HepG2 (cell line): ENCODE measurements at regions not wholly inside any gene's neighbourhood (a gene's known extent, or its start where the extent isn't known, plus 50 kb on each side); places are given as distances from the start of the nearest gene placed in this dataset.

Source experiments
- ATAC-seq: fragments of 200-7000 bp; cut with Tn5 transposase; 3 replicates; pipeline ENCODE4 v1.9.1; 2020; ENCODE audit warnings: mild to moderate bottlenecking, moderate library complexity
- BruUV-seq: library from RNA; stranded (reverse); fragments of 400-500 nt; replicated peaks from 2 replicates; lab custom pipeline; 2021; lab: Mats Ljungman, UMichigan
- CTCF ChIA-PET: fragments of 300-600 bp; formaldehyde crosslinking; extraction: SDS; loops from one replicate; lab custom pipeline; 2021; ENCODE audit warnings: low total read pairs, inconsistent platforms, low intra/inter-chr PET ratio; lab: Yijun Ruan, JAX
- POLR2A ChIA-PET: fragments of 350-600 bp; sonication (Branson Sonifier 250); formaldehyde crosslinking; loops from one replicate; lab custom pipeline; 2020; ENCODE audit warnings: antibody characterized with exemption, inconsistent platforms; lab: Yijun Ruan, JAX
- DNase-seq: peaks from one replicate; pipeline ENCODE4 v3.0.0-alpha.2; 2015; ENCODE audit warnings: low spot score
- FAIRE-seq: peaks from 3 replicates; lab custom pipeline; 2011; peaks lifted over from hg19 to GRCh38; lab: Jason Lieb, UNC
- H2AFZ ChIP-seq: one replicate; pipeline ENCODE4 v1.6.1; 2011; ENCODE audit warnings: low read length, inconsistent platforms
- H3K27ac ChIP-seq: fragments of 300-600 bp; 3 replicates; pipeline ENCODE4 v1.8.0; 2011; ENCODE audit warnings: mixed run types, mild to moderate bottlenecking, mixed read lengths, low read length, inconsistent platforms; ENCODE audit not compliant: insufficient read depth; ENCODE audit errors: extremely low read length
- H3K27me3 ChIP-seq, 2 experiments: fragments of 200-600 bp in 1 of 2; 2 replicates in 1 of 2; 3 replicates in 1 of 2; pipeline versions ENCODE4 v1.6.0 to v1.8.0; 2011; ENCODE audit warnings: low read length in 2 of 2, mild to moderate bottlenecking in 2 of 2, moderate library complexity in 2 of 2, inconsistent platforms in 1 of 2; ENCODE audit not compliant: insufficient read depth in 2 of 2, control insufficient read depth in 1 of 2
- H3K36me3 ChIP-seq, 2 experiments: fragments of 200-600 bp in 1 of 2; replicated peaks in 1 of 2; 2 replicates in 1 of 2; 3 replicates in 1 of 2; pipeline versions ENCODE4 v1.5.1 to v1.8.0; 2011; ENCODE audit warnings: low read length in 2 of 2, inconsistent platforms in 1 of 2; ENCODE audit not compliant: insufficient read depth in 2 of 2, control insufficient read depth in 1 of 2
- H3K4me1 ChIP-seq: 2 replicates; pipeline ENCODE4 v1.5.1; 2012; ENCODE audit warnings: low read length, inconsistent platforms; ENCODE audit not compliant: insufficient read depth
- H3K4me2 ChIP-seq: 2 replicates; pipeline ENCODE4 v1.6.0; 2011; ENCODE audit warnings: low read depth, low read length, inconsistent platforms
- H3K4me3 ChIP-seq, 3 experiments: fragments of 200-600 bp in 1 of 3; sonication (generic), shearing (Covaris generic) in 1 of 3; replicated peaks in 1 of 3; 2 replicates each; pipeline ENCODE4 v1.5.1; 2011 to 2016; ENCODE audit warnings: low read length in 3 of 3, inconsistent platforms in 2 of 3, low read depth in 2 of 3, mild to moderate bottlenecking in 2 of 3, control low read depth in 1 of 3, mixed read lengths in 1 of 3; ENCODE audit not compliant: insufficient read depth in 1 of 3
- H3K79me2 ChIP-seq: one replicate; pipeline ENCODE4 v1.6.1; 2011; ENCODE audit warnings: low read length, inconsistent platforms; ENCODE audit not compliant: insufficient read depth
- H3K9ac ChIP-seq: 2 replicates; pipeline ENCODE4 v1.6.0; 2011; ENCODE audit warnings: mild to moderate bottlenecking, low read depth, low read length, inconsistent platforms; ENCODE audit not compliant: insufficient read depth
- H3K9me3 ChIP-seq: 2 replicates; pipeline ENCODE4 v1.5.1; 2012; ENCODE audit warnings: mild to moderate bottlenecking, low read length
- H4K20me1 ChIP-seq: 2 replicates; pipeline ENCODE4 v1.6.0; 2011; ENCODE audit warnings: inconsistent platforms, mild to moderate bottlenecking, low read length, moderate library complexity; ENCODE audit not compliant: insufficient read depth
- ARID5B ChIP-seq: IDR thresholded peaks from 2 replicates; pipeline ENCODE4 v1.4.0; 2020; ENCODE audit warnings: mild to moderate bottlenecking, missing genetic modification reagents
- CBFB ChIP-seq: sonication (generic); formaldehyde crosslinking; IDR thresholded peaks from 2 replicates; pipeline ENCODE4 v1.4.0; 2020; ENCODE audit warnings: missing genetic modification reagents
- FOSL2 ChIP-seq: sonication (generic); formaldehyde crosslinking; IDR thresholded peaks from 2 replicates; pipeline ENCODE4 v1.4.0; 2020; ENCODE audit warnings: missing genetic modification reagents
- JUNB ChIP-seq: sonication (generic); formaldehyde crosslinking; IDR thresholded peaks from 2 replicates; pipeline ENCODE4 v1.8.0; 2022; ENCODE audit warnings: missing genetic modification reagents, mild to moderate bottlenecking, borderline replicate concordance
- MAFF ChIP-seq: IDR thresholded peaks from 2 replicates; pipeline ENCODE4 v1.6.1; 2011; ENCODE audit warnings: low read depth, low read length, improper control_type of control experiment
- MAFK ChIP-seq, 2 experiments: IDR thresholded peaks in 1 of 2; conservative IDR thresholded peaks in 1 of 2; 2 replicates each; pipeline ENCODE4 v1.6.1; 2011; ENCODE audit warnings: improper control_type of control experiment in 2 of 2, low read length in 2 of 2
- MLXIP ChIP-seq: sonication (generic); formaldehyde crosslinking; IDR thresholded peaks from 2 replicates; pipeline ENCODE4 v1.9.0; 2021; ENCODE audit warnings: missing genetic modification reagents, borderline replicate concordance
- PHF5A ChIP-seq: IDR thresholded peaks from one replicate; pipeline ENCODE4 v1.6.1; 2018; ENCODE audit warnings: low read depth, missing genetic modification reagents; ENCODE audit not compliant: unreplicated experiment
- SOX13 ChIP-seq, 3 experiments: fragments of 450-650 bp in 1 of 3; sonication (generic) in 1 of 3; formaldehyde crosslinking in 1 of 3; IDR thresholded peaks in 2 of 3; conservative IDR thresholded peaks in 1 of 3; 2 replicates each; pipeline versions ENCODE4 v1.5.0 to v1.6.1; 2016 to 2020; ENCODE audit warnings: antibody characterized with exemption in 1 of 3, mild to moderate bottlenecking in 1 of 3, missing compliant biosample characterization in 1 of 3, missing genetic modification reagents in 1 of 3, moderate library complexity in 1 of 3
- WGBS: methylation state at CpG from one replicate; pipeline ENCODE4 v1.1.6; 2017; ENCODE audit warnings: low lambda C conversion rate; 5-methylcytosine and 5-hydroxymethylcytosine counted together
- in situ Hi-C: cut with HindIII; loops from 2 replicates; pipeline ENCODE4 v1.10.0; 2017; ENCODE audit warnings: low pct_unique_long_range_greater_than_20kb; ENCODE audit not compliant: extremely low pct_ligation_motif_present
- intact Hi-C: fragments of 100-400 bp; cut with micrococcal nuclease; formaldehyde crosslinking; loops from one replicate; pipeline ENCODE4 v1.10.0; 2022; ENCODE audit not compliant: unreplicated experiment

GRCh38 chr13:33976965-33977364, 159.0 kb downstream of the RFC3 start:
- in situ Hi-C loops: no loop called here
- Histone ChIP-seq H3K9ac (no peak overlapping the region), H3K4me3 (no peak overlapping the region), H3K79me2 (no peaks in the 10 kb centered on the region), H3K27me3 (no peaks in the 10 kb centered on the region), H3K9me3 (no peaks in the 10 kb centered on the region), H2AFZ (no peak overlapping the region), H4K20me1 (no peaks in the 10 kb centered on the region), H3K4me1 (no peaks in the 10 kb centered on the region), H3K27ac (no peak overlapping the region), H3K36me3 (no peaks in the 10 kb centered on the region; a peak in 1 of 5 replicates), H3K4me2 (no peak overlapping the region)
- intact Hi-C loops: no loop called here
- ATAC-seq: no peak
- CTCF ChIA-PET: no interaction called here
- no TSS peak for BruUV-seq
- TF ChIP-seq PHF5A (CRISPR knock-in tag) (no peak), MLXIP (CRISPR knock-in tag) (no peak), JUNB (CRISPR knock-in tag) (no peak), CBFB (CRISPR knock-in tag) (no peak), FOSL2 (CRISPR knock-in tag) (0 out of 2 replicates have a peak, but pooled peaks have one; percentile 22), MAFF (peak; percentile 90), ARID5B (0 out of 2 replicates have a peak, but pooled peaks have one; percentile 13), SOX13 (IDR thresholded peaks at IDR 0.05) (no peak), SOX13 (CRISPR knock-in tag; conservative IDR thresholded peaks at IDR 0.05 in 1 of 2, IDR thresholded peaks at IDR 0.05 in 1 of 2) (peak in 1 of 2 experiments; percentile 12; a peak in 1 of 4 replicates), MAFK (conservative IDR thresholded peaks at IDR 0.05 in 1 of 2, IDR thresholded peaks at IDR 0.05 in 1 of 2; ENCODE audit: low read length in 2 of 2) (peak; percentile 92 to 95)
- POLR2A ChIA-PET: no interaction called here
- WGBS: 81% methylated on average over 4 of the region's 4 CpGs
- FAIRE-seq: no peak
- DNase-seq: peak; percentile 21
